ENCODE measurements at regions not wholly inside any gene's neighbourhood (a gene's known extent, or its start where the extent isn't known, plus 50 kb on each side); places are given as distances from the start of the nearest gene placed in this dataset.

- no peaks in the 10 kb centered on the region for H3K9me1 ChIP-seq (ENCODE audit: control insufficient read depth, insufficient read depth, low read length)
- POLR2A ChIA-PET: interaction anchor here (0.7 to 1.3 kb wide), 2 partner anchors 11 to 1774 kb away, joined by 3 read pairs; no protein-coding TSS in a partner anchor
- H4K20me1 ChIP-seq (replicated peaks; ENCODE audit: control insufficient read depth, insufficient read depth, low read length): no peaks in the 10 kb centered on the region
- H3K9me3 ChIP-seq (replicated peaks; ENCODE audit: control insufficient read depth, insufficient read depth, low read depth, low read length): no peaks in the 10 kb centered on the region
- H2AFZ ChIP-seq (ENCODE audit: low read depth, low read length): peak overlapping the region; percentile 28; the same call in 1 of the 2 replicates
- H3K4me1 ChIP-seq (replicated peaks in 1 of 2; ENCODE audit: control insufficient read depth in 2 of 2, insufficient read depth in 2 of 2, low read length in 2 of 2): no peaks in the 10 kb centered on the region
- DNase-seq (ENCODE audit: extremely low read depth in 1 of 4, low spot score in 3 of 4): peak in 1 of 4 experiments; percentile 4
- H3K79me2 ChIP-seq (ENCODE audit: control insufficient read depth, insufficient read depth, low read length): no peaks in the 10 kb centered on the region
- TF ChIP-seq GABPB2 (CRISPR knock-in tag; conservative IDR thresholded peaks at IDR 0.05) (no peak), KDM2B (CRISPR knock-in tag; IDR thresholded peaks at IDR 0.05) (no peak), ZFP30 (CRISPR knock-in tag; IDR thresholded peaks at IDR 0.05; ENCODE audit: borderline replicate concordance) (no peak)
- no peak overlapping the region for H3K4me3 ChIP-seq
- peak overlapping the region; percentile 22; the same call in 1 of the 3 replicates for H3K27ac ChIP-seq (ENCODE audit: extremely low read depth, low read depth, low read length)
- BruUV-seq (replicated peaks): no TSS peak
- WGBS (ENCODE audit: insufficient coverage, low coverage, missing lambda C conversion rate): 0% methylated on average over 1 of the region's 1 CpG
- FAIRE-seq: no peak
- peak; percentile 74 for ATAC-seq
- intact Hi-C loops (cut with micrococcal nuclease): no loop called here
- CTCF ChIA-PET (ENCODE audit: low intra/inter-chr PET ratio): no interaction called here
- no peak overlapping the region for H3K9ac ChIP-seq (ENCODE audit: insufficient read depth in 1 of 2, low read depth in 2 of 2, low read length in 2 of 2)
- no peaks in the 10 kb centered on the region for H3K36me3 ChIP-seq (ENCODE audit: control insufficient read depth, insufficient read depth, low read length)
- no peaks in the 10 kb centered on the region for H3K27me3 ChIP-seq (ENCODE audit: control insufficient read depth in 2 of 2, insufficient read depth in 2 of 2, low read length in 2 of 2)
- no peak overlapping the region for H3K4me2 ChIP-seq (ENCODE audit: insufficient read depth, low read length)
- in situ Hi-C loops (cut with MboI): no loop called here
Measured at GRCh38 chr12:60317361-60317760, 721.5 kb downstream of the SLC16A7 start.

GRCh38 chr12:60324746-60325145 is 728.9 kb downstream of the SLC16A7 start:
- H4K20me1 ChIP-seq (replicated peaks; ENCODE audit: control insufficient read depth, insufficient read depth, low read length): no peaks in the 10 kb centered on the region
- no peak overlapping the region for H3K4me2 ChIP-seq (ENCODE audit: insufficient read depth, low read length)
- H3K9ac ChIP-seq (ENCODE audit: insufficient read depth in 1 of 2, low read depth in 2 of 2, low read length in 2 of 2): no peak overlapping the region
- no peaks in the 10 kb centered on the region for H3K9me1 ChIP-seq (ENCODE audit: control insufficient read depth, insufficient read depth, low read length)
- ChIA-PET POLR2A (no interaction called here), CTCF (ENCODE audit: low intra/inter-chr PET ratio) (no interaction called here)
- no peak for FAIRE-seq
- intact Hi-C loops (cut with micrococcal nuclease) (no loop called here), in situ Hi-C loops (cut with MboI) (no loop called here)
- H2AFZ ChIP-seq (ENCODE audit: low read depth, low read length): no peak overlapping the region; the same call in 1 of the 2 replicates
- 8% methylated on average over 1 of the region's 1 CpG for WGBS (ENCODE audit: insufficient coverage, low coverage, missing lambda C conversion rate)
- H3K4me1 ChIP-seq (replicated peaks in 1 of 2; ENCODE audit: control insufficient read depth in 2 of 2, insufficient read depth in 2 of 2, low read length in 2 of 2): no peaks in the 10 kb centered on the region
- no peaks in the 10 kb centered on the region for H3K79me2 ChIP-seq (ENCODE audit: control insufficient read depth, insufficient read depth, low read length)
- DNase-seq (ENCODE audit: extremely low read depth in 1 of 4, low spot score in 3 of 4): no peak
- no peaks in the 10 kb centered on the region for H3K27me3 ChIP-seq (ENCODE audit: control insufficient read depth in 2 of 2, insufficient read depth in 2 of 2, low read length in 2 of 2)
- no peak overlapping the region for H3K4me3 ChIP-seq
- H3K36me3 ChIP-seq (ENCODE audit: control insufficient read depth, insufficient read depth, low read length): no peaks in the 10 kb centered on the region
- H3K27ac ChIP-seq (ENCODE audit: extremely low read depth, low read depth, low read length): no peak overlapping the region
- ATAC-seq: peak; percentile 63; the same call in 2 of the 3 replicates
- no peaks in the 10 kb centered on the region for H3K9me3 ChIP-seq (replicated peaks; ENCODE audit: control insufficient read depth, insufficient read depth, low read depth, low read length)
- no TSS peak for BruUV-seq (replicated peaks)
- TF ChIP-seq E2F4 (CRISPR knock-in tag; IDR thresholded peaks at IDR 0.05; ENCODE audit: low read depth) (no peak), ZNF121 (CRISPR knock-in tag; conservative IDR thresholded peaks at IDR 0.05) (no peak), MCM3 (IDR thresholded peaks at IDR 0.05) (no peak), MAFG (tag; conservative IDR thresholded peaks at IDR 0.05) (no peak), RNF219 (CRISPR knock-in tag; IDR thresholded peaks at IDR 0.05) (no peak), ZNF277 (CRISPR knock-in tag; IDR thresholded peaks at IDR 0.05; ENCODE audit: borderline replicate concordance) (no peak), MIER1 (IDR thresholded peaks at IDR 0.05; ENCODE audit: low read depth) (no peak), ZNF3 (CRISPR knock-in tag; IDR thresholded peaks at IDR 0.05) (no peak)

Data from K562 (cell line).